GM12874 (cell line): ENCODE measurements at regions not wholly inside any gene's neighbourhood (a gene's known extent, or its start where the extent isn't known, plus 50 kb on each side); places are given as distances from the start of the nearest gene placed in this dataset.

Experiments
- CTCF ChIP-seq: IDR thresholded peaks from 2 replicates; pipeline ENCODE4 v1.5.1; 2011; ENCODE audit warnings: low read depth, mild to moderate bottlenecking, control low read depth, low read length, moderate library complexity; ENCODE audit not compliant: insufficient read depth

- TF ChIP-seq CTCF: no peak
These were observed 121.3 kb upstream of the OSMR start for GRCh38 chr5:38724301-38725030.

- TF ChIP-seq CTCF: no peak
These were observed 120.4 kb upstream of the OSMR start for GRCh38 chr5:38725371-38725865.

GRCh38 chr5:38726279-38726678, 119.5 kb upstream of the OSMR start:
- no peak for TF ChIP-seq CTCF

- no peak for TF ChIP-seq CTCF
These were observed 117.8 kb upstream of the OSMR start for GRCh38 chr5:38728029-38728428.

- no peak for TF ChIP-seq CTCF
These were observed 114.4 kb upstream of the OSMR start for GRCh38 chr5:38731461-38731860.

- no peak for TF ChIP-seq CTCF
These were observed 111.5 kb upstream of the OSMR start for GRCh38 chr5:38734353-38734752.

- TF ChIP-seq CTCF: no peak
These were observed 109.7 kb upstream of the OSMR start for GRCh38 chr5:38736089-38736488.
